Astrocyte (in vitro differentiated cells and primary cell): ENCODE measurements at regions not wholly inside any gene's neighbourhood (a gene's known extent, or its start where the extent isn't known, plus 50 kb on each side); places are given as distances from the start of the nearest gene placed in this dataset.

Source experiments
- CTCF ChIP-seq: IDR thresholded peaks from 2 replicates; pipeline ENCODE4 v1.5.1; 2011; ENCODE audit warnings: low read depth, mild to moderate bottlenecking, inconsistent platforms, low read length, moderate library complexity; ENCODE audit not compliant: insufficient read depth
- EZH2 ChIP-seq: IDR thresholded peaks from 2 replicates; pipeline ENCODE4 v1.6.1; 2012; ENCODE audit warnings: mild to moderate bottlenecking, low read length, inconsistent platforms; ENCODE audit not compliant: insufficient read depth

- TF ChIP-seq CTCF (no peak), EZH2 (no peak)
Measured at GRCh38 chr4:128481752-128482480, 194.3 kb upstream of the PGRMC2 start.
